OCI-LY3 (cell line): ENCODE measurements at regions not wholly inside any gene's neighbourhood (a gene's known extent, or its start where the extent isn't known, plus 50 kb on each side); places are given as distances from the start of the nearest gene placed in this dataset.

Source experiments
- H2AFZ ChIP-seq: fragments of 200-600, 300-600 bp; shearing (Covaris generic); 2 replicates; pipeline ENCODE4 v1.6.0; 2014; ENCODE audit warnings: antibody characterized with exemption, low read depth, low read length
- H3K27ac ChIP-seq: fragments of 200-600, 300-600 bp; sonication (generic); 2 replicates; pipeline ENCODE4 v1.5.1; 2014; ENCODE audit warnings: mild to moderate bottlenecking, low read length, moderate library complexity, mixed read lengths
- H3K27me3 ChIP-seq: fragments of 200-600, 300-600 bp; sonication (generic); 2 replicates; pipeline ENCODE4 v1.6.1; 2014; ENCODE audit warnings: low read depth, low read length, mixed read lengths
- H3K36me3 ChIP-seq: fragments of 200-600, 300-600 bp; sonication (generic); replicated peaks from 2 replicates; pipeline ENCODE3; 2014; ENCODE audit warnings: low read depth, low read length, mixed read lengths
- H3K4me1 ChIP-seq: fragments of 300-600, 200-600 bp; sonication (generic); 2 replicates; pipeline ENCODE4 v1.6.1; 2014; ENCODE audit warnings: low read length, mixed read lengths
- H3K4me2 ChIP-seq: fragments of 200-600, 300-600 bp; sonication (generic); 2 replicates; pipeline ENCODE4 v1.6.1; 2014; ENCODE audit warnings: low read length, mixed read lengths
- H3K4me3 ChIP-seq: fragments of 300-600, 200-600 bp; sonication (generic); 2 replicates; pipeline ENCODE4 v1.5.1; 2014; ENCODE audit warnings: antibody characterized with exemption, mild to moderate bottlenecking, low read length, moderate library complexity
- H3K79me2 ChIP-seq: fragments of 300-600, 200-600 bp; shearing (Covaris generic); 2 replicates; pipeline ENCODE4 v1.6.1; 2014; ENCODE audit warnings: mild to moderate bottlenecking, low read length, mixed read lengths
- H3K9ac ChIP-seq: fragments of 300-600, 200-600 bp; shearing (Covaris generic); 2 replicates; pipeline ENCODE4 v1.6.0; 2014; ENCODE audit warnings: mild to moderate bottlenecking, low read length, moderate library complexity
- H3K9me3 ChIP-seq: fragments of 200-600, 300-600 bp; shearing (Covaris generic); 2 replicates; pipeline ENCODE4 v1.6.1; 2014; ENCODE audit warnings: low read length, mixed read lengths; ENCODE audit not compliant: insufficient read depth
- H4K20me1 ChIP-seq: fragments of 200-600, 300-600 bp; sonication (generic); 2 replicates; pipeline ENCODE4 v1.6.1; 2016; ENCODE audit warnings: low read length, mixed read lengths; ENCODE audit not compliant: insufficient read depth
- CTCF ChIP-seq: fragments of 200-600, 300-600 bp; sonication (generic); IDR thresholded peaks from 2 replicates; pipeline ENCODE4 v1.5.1; 2014; ENCODE audit warnings: antibody characterized with exemption, low read length, low read depth
- EZH2phosphoT487 ChIP-seq: fragments of 200-600 bp; shearing (Covaris generic); IDR thresholded peaks from 2 replicates; pipeline ENCODE4 v1.6.1; 2018; ENCODE audit warnings: antibody characterized with exemption, mixed run types, low read depth

DNA sequence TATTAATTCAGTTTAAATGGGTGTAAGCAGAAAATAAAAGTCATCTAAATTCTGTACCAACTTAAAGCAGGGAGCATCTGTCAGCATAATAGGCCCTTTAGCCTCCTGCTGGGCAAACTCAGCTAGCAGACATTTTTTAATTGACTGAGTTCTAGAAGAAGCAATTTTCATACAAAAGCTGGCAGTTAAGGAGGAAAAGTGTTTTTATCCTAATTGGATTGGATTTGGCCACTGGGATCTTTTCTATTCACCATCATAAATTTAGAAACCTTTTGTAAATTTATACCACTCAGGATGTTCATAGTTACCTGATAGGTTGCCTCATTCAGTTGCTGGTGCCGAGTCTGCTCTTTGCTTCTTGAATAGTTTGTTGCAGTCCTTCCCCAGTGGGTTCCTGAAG, 262.7 kb upstream of the FSIP2 start:
- Histone ChIP-seq H3K27ac (no peak overlapping the region), H3K27me3 (no peaks in the 10 kb centered on the region), H3K9me3 (no peaks in the 10 kb centered on the region), H3K79me2 (no peaks in the 10 kb centered on the region), H3K4me1 (no peaks in the 10 kb centered on the region), H4K20me1 (no peaks in the 10 kb centered on the region), H2AFZ (no peak overlapping the region), H3K9ac (no peak overlapping the region), H3K4me3 (no peak overlapping the region), H3K36me3 (no peaks in the 10 kb centered on the region), H3K4me2 (no peak overlapping the region)
- no peak for TF ChIP-seq CTCF
- TF ChIP-seq EZH2phosphoT487, result no peak

DNA sequence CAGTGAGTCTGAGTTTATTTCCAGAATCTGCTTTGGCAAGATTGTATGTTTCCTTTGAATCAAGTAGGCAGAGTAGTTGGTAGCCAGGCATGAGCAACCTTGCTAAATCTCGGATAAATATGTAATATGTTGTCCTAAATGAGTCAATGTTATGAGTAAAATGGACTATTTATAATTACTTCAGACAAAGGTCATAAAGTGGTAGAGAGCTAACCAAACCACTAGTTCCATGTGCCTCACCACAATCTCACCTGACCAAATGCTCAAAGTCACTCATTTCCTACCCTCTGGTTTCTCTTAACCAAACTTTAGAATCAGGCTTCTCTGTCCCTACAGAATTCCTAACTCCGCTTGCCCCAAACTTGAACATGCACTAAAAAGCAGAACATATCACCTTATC, 261.2 kb upstream of the FSIP2 start:
- no peaks in the 10 kb centered on the region for H3K9me3 ChIP-seq
- no peaks in the 10 kb centered on the region for H4K20me1 ChIP-seq
- no peak overlapping the region for H3K27ac ChIP-seq
- no peaks in the 10 kb centered on the region for H3K4me1 ChIP-seq
- no peak overlapping the region for H3K4me3 ChIP-seq
- H3K36me3 ChIP-seq, result no peaks in the 10 kb centered on the region
- H2AFZ ChIP-seq, result no peak overlapping the region
- H3K79me2 ChIP-seq, result no peaks in the 10 kb centered on the region
- H3K9ac ChIP-seq, result no peak overlapping the region
- TF ChIP-seq EZH2phosphoT487 (no peak), CTCF (no peak)
- H3K4me2 ChIP-seq, result no peak overlapping the region
- no peaks in the 10 kb centered on the region for H3K27me3 ChIP-seq

DNA sequence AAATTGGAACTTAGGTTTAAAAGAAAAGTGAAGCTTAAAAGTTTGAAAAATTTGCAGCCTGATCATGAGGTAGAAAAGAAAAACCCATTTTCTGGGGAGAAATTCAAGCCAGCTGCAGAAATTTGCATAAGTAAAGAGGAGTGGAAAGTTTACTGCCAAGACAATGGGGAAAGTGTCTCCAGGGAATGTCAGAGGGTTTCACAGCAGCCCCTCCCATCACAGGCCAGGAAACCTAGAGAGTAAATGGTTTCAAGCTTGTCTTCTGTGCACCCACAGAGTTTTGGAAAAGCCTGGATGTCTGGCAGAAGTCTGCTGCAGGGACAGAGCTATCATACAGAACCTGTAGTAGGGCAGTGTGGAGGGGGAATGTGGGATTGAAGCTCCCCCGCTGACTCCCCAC, 254.0 kb upstream of the FSIP2 start:
- H3K4me2 ChIP-seq, result no peak overlapping the region
- no peak overlapping the region for H3K9ac ChIP-seq
- H3K79me2 ChIP-seq, result no peaks in the 10 kb centered on the region
- no peaks in the 10 kb centered on the region for H3K4me1 ChIP-seq
- no peaks in the 10 kb centered on the region for H3K36me3 ChIP-seq
- no peak overlapping the region for H3K27ac ChIP-seq
- H4K20me1 ChIP-seq, result no peaks in the 10 kb centered on the region
- no peaks in the 10 kb centered on the region for H3K9me3 ChIP-seq
- no peak overlapping the region for H3K4me3 ChIP-seq
- TF ChIP-seq EZH2phosphoT487 (no peak), CTCF (no peak)
- no peaks in the 10 kb centered on the region for H3K27me3 ChIP-seq
- no peak overlapping the region for H2AFZ ChIP-seq

DNA sequence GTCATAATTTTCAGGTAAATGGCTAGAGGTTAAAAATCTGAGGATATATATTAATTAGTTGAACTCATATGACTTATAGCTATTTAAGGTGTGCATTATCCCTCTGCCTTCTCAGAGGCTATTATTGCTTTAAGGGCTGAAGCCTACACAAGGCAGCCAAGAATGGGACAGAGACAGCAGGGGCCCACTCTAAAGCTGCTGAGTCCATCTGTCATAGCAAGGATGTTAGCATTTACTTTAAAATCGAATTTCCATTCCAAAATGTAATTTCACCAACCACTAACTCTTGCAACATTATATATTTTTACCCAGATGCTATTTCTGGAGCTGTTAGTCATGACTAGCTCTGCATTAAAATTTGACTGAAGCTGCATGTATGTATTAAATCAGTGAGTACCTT, 236.3 kb upstream of the FSIP2 start:
- H3K9ac ChIP-seq, result no peak overlapping the region
- no peak for TF ChIP-seq CTCF
- TF ChIP-seq EZH2phosphoT487, result no peak
- no peaks in the 10 kb centered on the region for H4K20me1 ChIP-seq
- H3K27me3 ChIP-seq, result no peaks in the 10 kb centered on the region
- H3K9me3 ChIP-seq, result peaks cover 3% of the 10 kb centered on the region; the same call in 1 of the 2 replicates
- no peak overlapping the region for H3K4me3 ChIP-seq
- no peaks in the 10 kb centered on the region for H3K4me1 ChIP-seq
- H3K36me3 ChIP-seq, result no peaks in the 10 kb centered on the region
- no peaks in the 10 kb centered on the region for H3K79me2 ChIP-seq
- no peak overlapping the region for H2AFZ ChIP-seq
- no peak overlapping the region for H3K27ac ChIP-seq
- no peak overlapping the region for H3K4me2 ChIP-seq
